Testis (tissue), 2 donors: ENCODE measurements at regions not wholly inside any gene's neighbourhood (a gene's known extent, or its start where the extent isn't known, plus 50 kb on each side); places are given as distances from the start of the nearest gene placed in this dataset.

ENCODE experiments used
- CTCF ChIP-seq, 3 experiments: fragments of 450-650 bp in 2 of 3; fragments of 200-600 bp in 1 of 3; sonication (generic) in 1 of 3; IDR thresholded peaks; one replicate each; pipeline ENCODE4 v1.5.1; 2016 to 2019; ENCODE audit warnings: antibody characterized with exemption in 3 of 3, mild to moderate bottlenecking in 2 of 3, moderate library complexity in 1 of 3
- POLR2A ChIP-seq: fragments of 450-650 bp; IDR thresholded peaks from one replicate; pipeline ENCODE4 v1.6.1; 2017; ENCODE audit warnings: antibody characterized with exemption, mild to moderate bottlenecking, moderate library complexity

GRCh38 chr21:25273959-25274358, 333.3 kb downstream of the MRPL39 start:
- TF ChIP-seq CTCF (IDR thresholded peaks at IDR 0.05): no peak
- TF ChIP-seq POLR2A: no peak
